ENCODE measurements at regions not wholly inside any gene's neighbourhood (a gene's known extent, or its start where the extent isn't known, plus 50 kb on each side); places are given as distances from the start of the nearest gene placed in this dataset.

- Mint-ChIP-seq H3K36me3 (peaks cover 1 to 17% (median 9%) of the 10 kb centered on the region in 3 donors), H3K4me1 (no peaks in the 10 kb centered on the region), H3K9me3 (peaks cover 0 to 7% (median 0%) of the 10 kb centered on the region in 5 donors), H3K27ac (peak overlapping the region in 1 of 8 donors; percentile 4), H3K27me3 (peaks cover 0 to 3% of the 10 kb centered on the region in 2 donors), H3K4me3 (no peak overlapping the region)
- Histone ChIP-seq H3K27ac (ENCODE audit: low read depth, low read length) (no peak overlapping the region), H3K27me3 (ENCODE audit: insufficient read depth, low read length, poor library complexity, severe bottlenecking) (no peaks in the 10 kb centered on the region), H3K4me1 (ENCODE audit: insufficient read depth, low read length) (no peaks in the 10 kb centered on the region), H3K4me3 (ENCODE audit: low read length) (no peak overlapping the region), H3K9me3 (ENCODE audit: low read length) (no peaks in the 10 kb centered on the region), H3K36me3 (ENCODE audit: insufficient read depth, low read length) (no peaks in the 10 kb centered on the region)
- ChIA-PET CTCF (no interaction called here), POLR2A (no interaction called here)
- no peak for DNase-seq
Observed at GRCh38 chr16:11476676-11477075, 110.0 kb downstream of the LITAF start.

GRCh38 chr16:11478431-11479119, 108.1 kb downstream of the LITAF start:
- Mint-ChIP-seq H3K27ac (no peak overlapping the region), H3K9me3 (peaks cover 6 to 15% (median 13%) of the 10 kb centered on the region in 5 donors), H3K27me3 (peaks cover 0 to 3% of the 10 kb centered on the region in 2 donors), H3K36me3 (peaks cover 10 to 36% (median 14%) of the 10 kb centered on the region in 3 donors), H3K4me3 (no peak overlapping the region), H3K4me1 (no peaks in the 10 kb centered on the region)
- no peaks in the 10 kb centered on the region for H3K9me3 ChIP-seq (ENCODE audit: low read length)
- POLR2A ChIA-PET, result no interaction called here
- H3K4me1 ChIP-seq (ENCODE audit: insufficient read depth, low read length), result no peaks in the 10 kb centered on the region
- no peak for DNase-seq
- no peaks in the 10 kb centered on the region for H3K27me3 ChIP-seq (ENCODE audit: insufficient read depth, low read length, poor library complexity, severe bottlenecking)
- CTCF ChIA-PET, result no interaction called here
- no peak overlapping the region for H3K4me3 ChIP-seq (ENCODE audit: low read length)
- no peaks in the 10 kb centered on the region for H3K36me3 ChIP-seq (ENCODE audit: insufficient read depth, low read length)
- H3K27ac ChIP-seq (ENCODE audit: low read depth, low read length), result no peak overlapping the region

- Histone ChIP-seq H3K9me3 (ENCODE audit: low read length) (no peaks in the 10 kb centered on the region), H3K4me3 (ENCODE audit: low read length) (no peak overlapping the region), H3K27me3 (ENCODE audit: insufficient read depth, low read length, poor library complexity, severe bottlenecking) (no peaks in the 10 kb centered on the region), H3K27ac (ENCODE audit: low read depth, low read length) (no peak overlapping the region), H3K36me3 (ENCODE audit: insufficient read depth, low read length) (no peaks in the 10 kb centered on the region), H3K4me1 (ENCODE audit: insufficient read depth, low read length) (no peaks in the 10 kb centered on the region)
- Mint-ChIP-seq H3K4me1 (no peaks in the 10 kb centered on the region), H3K36me3 (peaks cover 17 to 47% (median 20%) of the 10 kb centered on the region in 3 donors), H3K9me3 (peaks cover 6 to 17% (median 13%) of the 10 kb centered on the region in 5 donors), H3K27ac (no peak overlapping the region), H3K4me3 (no peak overlapping the region), H3K27me3 (peaks cover 0 to 4% of the 10 kb centered on the region in 2 donors)
- ChIA-PET POLR2A (no interaction called here), CTCF (no interaction called here)
- DNase-seq, result no peak
Observed at GRCh38 chr16:11479916-11480315, 106.8 kb downstream of the LITAF start.

DNA sequence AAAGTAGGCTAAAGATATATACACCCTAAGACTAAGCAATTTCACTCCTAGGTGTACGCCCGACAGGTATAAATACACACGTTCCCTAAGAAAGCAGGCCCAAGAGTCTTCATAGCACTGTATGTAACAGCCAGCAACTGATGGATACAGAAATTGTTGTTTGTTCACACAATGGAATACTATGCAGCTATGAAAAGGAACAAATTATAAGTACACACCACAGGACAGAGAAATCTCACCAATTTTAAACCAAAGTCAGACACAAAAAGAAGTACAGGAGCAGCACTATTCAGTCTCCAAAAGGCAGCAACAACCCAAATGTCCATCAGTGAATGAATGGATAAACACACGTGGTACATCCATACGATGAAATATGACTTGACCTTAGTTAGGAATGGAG, 106.1 kb downstream of the LITAF start:
- ChIA-PET CTCF (no interaction called here), POLR2A (no interaction called here)
- no peak overlapping the region for H3K4me3 ChIP-seq (ENCODE audit: low read length)
- Mint-ChIP-seq H3K4me1 (no peaks in the 10 kb centered on the region), H3K9me3 (peaks cover 11 to 17% (median 13%) of the 10 kb centered on the region in 5 donors), H3K27me3 (peaks cover 0 to 4% of the 10 kb centered on the region in 2 donors), H3K36me3 (peaks cover 20 to 54% (median 22%) of the 10 kb centered on the region in 3 donors), H3K27ac (no peak overlapping the region), H3K4me3 (no peak overlapping the region)
- H3K27me3 ChIP-seq (ENCODE audit: insufficient read depth, low read length, poor library complexity, severe bottlenecking), result no peaks in the 10 kb centered on the region
- H3K9me3 ChIP-seq (ENCODE audit: low read length), result no peaks in the 10 kb centered on the region
- no peaks in the 10 kb centered on the region for H3K36me3 ChIP-seq (ENCODE audit: insufficient read depth, low read length)
- no peak overlapping the region for H3K27ac ChIP-seq (ENCODE audit: low read depth, low read length)
- DNase-seq, result no peak
- H3K4me1 ChIP-seq (ENCODE audit: insufficient read depth, low read length), result no peaks in the 10 kb centered on the region

- no peak overlapping the region for H3K4me3 Mint-ChIP-seq
- Histone ChIP-seq H3K4me1 (ENCODE audit: insufficient read depth, low read length) (no peaks in the 10 kb centered on the region), H3K27ac (ENCODE audit: low read depth, low read length) (no peak overlapping the region), H3K36me3 (ENCODE audit: insufficient read depth, low read length) (no peaks in the 10 kb centered on the region), H3K27me3 (ENCODE audit: insufficient read depth, low read length, poor library complexity, severe bottlenecking) (no peaks in the 10 kb centered on the region), H3K4me3 (ENCODE audit: low read length) (no peak overlapping the region), H3K9me3 (ENCODE audit: low read length) (no peaks in the 10 kb centered on the region)
- no peaks in the 10 kb centered on the region for H3K4me1 Mint-ChIP-seq
- no peak for DNase-seq
- no peak overlapping the region for H3K27ac Mint-ChIP-seq
- peaks cover 0 to 4% of the 10 kb centered on the region in 2 donors for H3K27me3 Mint-ChIP-seq
- ChIA-PET CTCF (no interaction called here), POLR2A (interaction anchor here (0.5 kb wide), 1 partner anchor 37 kb away, joined by 4 read pairs; no protein-coding TSS in a partner anchor)
- H3K9me3 Mint-ChIP-seq, result peaks cover 11 to 17% (median 14%) of the 10 kb centered on the region in 5 donors
- peaks cover 23 to 60% (median 23%) of the 10 kb centered on the region in 3 donors for H3K36me3 Mint-ChIP-seq
Observed at GRCh38 chr16:11481987-11482386, 104.7 kb downstream of the LITAF start.

- CTCF ChIA-PET, result interaction anchor here (0.6 kb wide), 1 partner anchor 247 kb away, joined by 3 read pairs; no protein-coding TSS in a partner anchor
- no peaks in the 10 kb centered on the region for H3K27me3 ChIP-seq (ENCODE audit: insufficient read depth, low read length, poor library complexity, severe bottlenecking)
- no peak for DNase-seq
- peaks cover 11 to 17% (median 14%) of the 10 kb centered on the region in 5 donors for H3K9me3 Mint-ChIP-seq
- peaks cover 22 to 60% (median 23%) of the 10 kb centered on the region in 3 donors for H3K36me3 Mint-ChIP-seq
- POLR2A ChIA-PET, result no interaction called here
- no peak overlapping the region for H3K4me3 Mint-ChIP-seq
- no peak overlapping the region for H3K4me3 ChIP-seq (ENCODE audit: low read length)
- H3K9me3 ChIP-seq (ENCODE audit: low read length), result no peaks in the 10 kb centered on the region
- H3K4me1 ChIP-seq (ENCODE audit: insufficient read depth, low read length), result no peaks in the 10 kb centered on the region
- H3K27ac Mint-ChIP-seq, result no peak overlapping the region
- H3K27me3 Mint-ChIP-seq, result peaks cover 0 to 4% of the 10 kb centered on the region in 2 donors
- no peak overlapping the region for H3K27ac ChIP-seq (ENCODE audit: low read depth, low read length)
- no peaks in the 10 kb centered on the region for H3K4me1 Mint-ChIP-seq
- H3K36me3 ChIP-seq (ENCODE audit: insufficient read depth, low read length), result no peaks in the 10 kb centered on the region
Observed at GRCh38 chr16:11482946-11483748, 103.6 kb downstream of the LITAF start.

DNA sequence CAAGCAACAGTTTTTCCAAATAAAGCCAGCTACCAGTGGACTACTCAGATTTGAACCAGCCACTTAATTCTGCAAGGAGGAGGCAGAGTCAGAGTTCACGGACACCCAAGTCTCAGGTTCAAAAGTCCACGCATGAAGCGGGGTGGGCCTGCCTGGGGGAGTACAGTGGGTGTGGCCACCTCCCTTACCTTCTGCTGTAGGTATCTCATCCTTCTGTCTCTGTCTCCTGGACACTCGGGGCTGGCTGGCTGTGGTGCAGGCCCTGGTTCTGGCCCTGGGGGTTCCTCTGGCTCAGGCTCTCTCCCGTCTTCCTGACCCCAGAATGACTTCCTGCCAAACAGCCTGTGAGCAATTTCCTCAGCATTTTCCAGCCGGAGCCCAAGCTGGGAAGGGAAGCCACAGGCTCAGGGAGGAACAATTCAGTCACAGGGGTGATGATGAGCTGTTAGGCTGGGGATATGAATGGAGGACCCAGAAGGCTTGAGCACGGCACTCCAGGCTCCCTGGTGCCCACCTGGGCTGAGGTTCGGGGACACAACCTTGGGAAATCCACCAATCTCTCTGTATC, 101.9 kb downstream of the LITAF start:
- POLR2A ChIA-PET, result no interaction called here
- H3K27ac Mint-ChIP-seq, result peak overlapping the region in 1 of 8 donors; percentile 4
- H3K4me1 Mint-ChIP-seq, result no peaks in the 10 kb centered on the region

GRCh38 chr16:11485676-11486075, 101.0 kb downstream of the LITAF start:
- ChIA-PET CTCF (no interaction called here), POLR2A (no interaction called here)
- Histone ChIP-seq H3K36me3 (ENCODE audit: insufficient read depth, low read length) (no peaks in the 10 kb centered on the region), H3K4me3 (ENCODE audit: low read length) (no peak overlapping the region), H3K9me3 (ENCODE audit: low read length) (no peaks in the 10 kb centered on the region), H3K27me3 (ENCODE audit: insufficient read depth, low read length, poor library complexity, severe bottlenecking) (no peaks in the 10 kb centered on the region), H3K4me1 (ENCODE audit: insufficient read depth, low read length) (no peaks in the 10 kb centered on the region), H3K27ac (ENCODE audit: low read depth, low read length) (no peak overlapping the region)
- peak overlapping the region in 1 of 7 donors; percentile 41 for H3K4me3 Mint-ChIP-seq
- H3K27me3 Mint-ChIP-seq, result peaks cover 0 to 4% of the 10 kb centered on the region in 2 donors
- no peaks in the 10 kb centered on the region for H3K4me1 Mint-ChIP-seq
- peaks cover 18 to 54% (median 25%) of the 10 kb centered on the region in 3 donors for H3K36me3 Mint-ChIP-seq
- DNase-seq, result no peak
- H3K27ac Mint-ChIP-seq, result no peak overlapping the region
- peaks cover 9 to 19% (median 15%) of the 10 kb centered on the region in 5 donors for H3K9me3 Mint-ChIP-seq

More for the DNA sequence above, 101.9 kb downstream of the LITAF start:
- Histone ChIP-seq H3K36me3 (ENCODE audit: insufficient read depth, low read length) (no peaks in the 10 kb centered on the region), H3K9me3 (ENCODE audit: low read length) (no peaks in the 10 kb centered on the region), H3K4me1 (ENCODE audit: insufficient read depth, low read length) (no peaks in the 10 kb centered on the region), H3K27me3 (ENCODE audit: insufficient read depth, low read length, poor library complexity, severe bottlenecking) (no peaks in the 10 kb centered on the region), H3K4me3 (ENCODE audit: low read length) (no peak overlapping the region), H3K27ac (ENCODE audit: low read depth, low read length) (no peak overlapping the region)
- Mint-ChIP-seq H3K27me3 (peaks cover 0 to 4% of the 10 kb centered on the region in 2 donors), H3K4me3 (no peak overlapping the region), H3K36me3 (peaks cover 21 to 59% (median 25%) of the 10 kb centered on the region in 3 donors), H3K9me3 (peaks cover 13 to 17% (median 14%) of the 10 kb centered on the region in 5 donors)
- DNase-seq, result no peak
- CTCF ChIA-PET, result no interaction called here
